HG02884 (cell line): ENCODE measurements at regions not wholly inside any gene's neighbourhood (a gene's known extent, or its start where the extent isn't known, plus 50 kb on each side); places are given as distances from the start of the nearest gene placed in this dataset.

Experiments used
- ATAC-seq: cut with Tn5 transposase; IDR thresholded peaks from one replicate; pipeline ENCODE4 v1.9.1; 2021; ENCODE audit warnings: mild to moderate bottlenecking, moderate library complexity; ENCODE audit not compliant: unreplicated experiment

- no peak for ATAC-seq
These were observed 70.0 kb upstream of the NR3C1 start for GRCh38 chr5:143473481-143473880.

DNA sequence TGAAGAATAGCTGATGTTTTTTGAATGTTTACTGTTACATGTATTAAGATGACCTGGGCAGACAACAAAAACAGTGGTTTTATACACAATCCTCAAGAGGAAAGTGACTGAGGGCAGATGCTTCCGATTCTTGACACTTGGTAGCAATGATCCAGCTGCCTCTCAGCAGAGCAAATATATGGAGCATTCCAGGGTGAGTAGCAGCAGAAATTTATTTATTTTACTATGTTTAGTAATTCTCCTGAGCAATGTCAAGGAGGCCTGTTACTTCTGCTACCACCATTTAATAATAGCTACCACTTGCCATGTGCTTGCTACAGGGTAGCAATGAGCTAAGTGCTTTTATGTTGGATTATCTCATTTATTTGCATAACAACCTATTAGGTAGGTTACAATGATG, 69.1 kb upstream of the NR3C1 start:
- ATAC-seq, result no peak

- no peak for ATAC-seq
These were observed 68.4 kb upstream of the NR3C1 start for GRCh38 chr5:143471666-143472464.

DNA sequence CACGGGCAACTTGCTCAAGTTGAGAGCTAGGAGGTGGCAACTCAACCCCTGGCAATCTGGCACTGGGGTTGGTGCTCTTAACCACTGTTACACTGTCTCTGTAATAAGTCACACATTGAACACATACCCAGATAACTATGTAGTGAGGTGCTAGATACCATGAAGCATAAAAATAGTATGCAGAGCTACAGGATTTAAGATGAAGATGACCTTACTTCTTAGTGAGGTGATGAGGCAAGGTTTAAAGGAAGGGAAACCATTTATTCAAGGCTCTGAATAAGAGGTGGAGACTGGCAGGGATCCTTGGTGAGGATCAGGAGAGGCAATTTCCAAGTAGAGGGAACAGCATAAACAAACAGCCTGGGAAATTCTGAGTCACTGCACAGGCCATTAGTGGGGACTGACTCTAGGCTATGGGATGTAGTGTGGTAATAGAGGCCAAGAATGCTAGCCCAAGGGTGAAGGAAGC, 67.6 kb upstream of the NR3C1 start:
- ATAC-seq, result no peak

DNA sequence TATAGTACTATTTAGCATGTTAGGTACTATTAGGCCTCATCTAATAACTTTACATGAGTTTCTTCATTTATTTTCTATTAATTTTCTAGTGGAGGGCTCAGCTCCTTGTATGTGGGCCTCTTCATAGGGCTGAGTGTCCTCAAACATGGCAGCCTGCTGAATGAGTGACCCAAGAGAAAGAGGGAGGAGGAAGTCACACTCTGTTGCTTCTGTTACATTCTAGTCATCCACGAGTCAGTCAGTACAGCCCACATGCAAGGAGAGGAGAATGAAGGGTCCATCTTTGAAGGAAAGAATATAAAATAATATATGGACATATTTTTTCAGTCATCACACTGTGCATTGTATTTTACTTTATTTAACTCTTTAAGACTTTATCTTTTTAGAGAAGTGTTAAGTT, 66.6 kb upstream of the NR3C1 start:
- no peak for ATAC-seq

- no peak for ATAC-seq
These were observed 65.6 kb upstream of the NR3C1 start for GRCh38 chr5:143469125-143469524.

DNA sequence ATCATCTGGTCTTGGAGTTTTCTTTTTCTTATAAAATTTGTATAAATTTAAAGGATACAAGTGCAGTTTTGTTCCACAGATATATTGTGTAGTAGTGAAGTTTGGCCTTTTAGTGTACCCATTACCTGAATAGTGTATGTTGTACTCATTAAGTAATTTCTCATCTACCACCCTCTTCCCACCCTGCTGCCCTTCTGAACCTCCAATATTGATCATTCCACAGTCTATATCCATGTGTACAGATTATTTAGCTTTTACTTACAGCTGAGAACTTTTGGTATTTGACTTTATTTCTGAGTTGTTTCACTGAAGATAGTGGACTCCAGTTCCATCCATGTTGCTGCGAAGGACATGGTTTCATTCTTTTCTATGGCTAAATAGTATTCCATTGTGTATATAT, 63.1 kb upstream of the NR3C1 start:
- no peak for ATAC-seq

GRCh38 chr5:143464723-143465490, 61.4 kb upstream of the NR3C1 start:
- ATAC-seq, result no peak

DNA sequence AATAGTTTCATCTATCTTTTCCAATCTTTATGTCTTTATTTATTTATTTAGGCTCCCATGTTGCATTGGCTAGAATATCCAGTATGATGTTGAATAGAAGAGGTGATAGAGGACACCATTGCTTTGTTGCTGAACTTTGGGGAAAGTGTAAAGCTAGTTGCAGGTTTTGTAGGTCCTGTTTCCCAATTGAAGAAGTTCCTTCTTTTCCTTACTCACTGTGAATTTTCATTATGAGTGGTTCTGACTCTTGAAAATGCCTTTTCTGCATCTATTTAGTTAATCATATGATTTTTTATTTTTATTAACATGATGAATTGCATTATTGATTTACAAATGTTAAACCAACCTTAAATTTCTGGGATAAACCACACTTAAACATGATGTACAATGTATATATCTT, 58.9 kb upstream of the NR3C1 start:
- no peak for ATAC-seq

DNA sequence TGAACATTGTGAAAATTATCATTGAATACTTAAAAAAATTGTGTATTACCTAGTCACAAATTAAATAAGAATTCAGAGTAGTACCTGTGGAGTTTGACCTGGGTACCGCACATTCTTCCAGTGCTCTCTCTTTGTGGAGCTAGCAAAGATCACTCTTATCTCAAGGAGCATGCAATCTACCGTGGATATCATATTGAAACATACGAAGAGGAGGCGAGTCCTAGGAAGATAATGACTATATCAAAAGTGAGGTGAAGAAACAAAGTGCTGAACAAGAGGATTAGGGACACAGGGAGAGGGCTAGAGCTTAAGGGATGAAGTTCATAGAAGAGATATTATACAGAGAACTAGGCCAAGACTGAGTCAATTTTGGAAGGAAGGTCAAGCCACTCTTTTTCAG, 55.9 kb upstream of the NR3C1 start:
- ATAC-seq, result no peak

DNA sequence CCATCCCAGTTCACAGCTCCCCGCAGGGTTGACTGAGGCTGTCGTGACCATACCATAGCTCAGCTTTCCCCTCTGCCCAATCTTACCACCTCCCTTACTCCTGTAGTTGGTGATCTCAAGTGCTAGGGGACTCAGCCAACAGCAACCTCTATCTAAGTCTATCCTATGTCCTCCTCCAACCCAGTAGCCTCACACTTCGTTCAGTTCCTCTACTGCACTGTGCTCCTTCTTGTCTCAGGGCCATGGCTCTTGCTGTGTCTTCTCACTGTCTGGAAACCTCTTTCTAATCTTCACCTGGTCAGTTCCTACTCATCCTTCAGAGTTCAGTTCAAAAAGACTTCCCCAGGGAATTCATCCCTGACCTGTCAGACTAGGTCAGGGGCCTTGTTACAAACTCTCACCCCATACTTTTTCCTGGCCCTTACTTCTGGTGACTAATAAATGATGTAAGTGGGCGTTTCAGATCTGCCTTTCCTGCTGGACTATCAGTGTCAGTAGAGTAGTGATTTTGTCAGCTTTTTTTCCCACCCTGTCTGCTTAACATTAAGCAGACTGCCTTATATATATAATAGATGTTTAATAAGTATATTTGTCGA, 53.6 kb upstream of the NR3C1 start:
- ATAC-seq, result no peak

- ATAC-seq, result no peak
These were observed 51.5 kb upstream of the NR3C1 start for GRCh38 chr5:143454936-143455516.

- no peak for ATAC-seq
These were observed 50.2 kb upstream of the NR3C1 start for GRCh38 chr5:143453720-143454119.
